Neuronal stem cell (in vitro differentiated cells): ENCODE measurements at regions not wholly inside any gene's neighbourhood (a gene's known extent, or its start where the extent isn't known, plus 50 kb on each side); places are given as distances from the start of the nearest gene placed in this dataset.

Experiments
- DNase-seq: peaks from one replicate; pipeline ENCODE4 v3.0.0-alpha.2; 2013; ENCODE audit warnings: low spot score
- H2AFZ ChIP-seq: one replicate; pipeline ENCODE4 v1.6.1; 2013; ENCODE audit warnings: mild to moderate bottlenecking, low read length, inconsistent platforms
- H2AK5ac ChIP-seq: 2 replicates; pipeline ENCODE4 v1.6.1; 2013; ENCODE audit warnings: low read depth, mild to moderate bottlenecking, inconsistent platforms, low read length, moderate library complexity, mixed read lengths
- H2BK120ac ChIP-seq: 2 replicates; pipeline ENCODE4 v1.6.1; 2013; ENCODE audit warnings: low read depth, mild to moderate bottlenecking, inconsistent platforms, low read length, moderate library complexity, mixed read lengths
- H2BK12ac ChIP-seq: one replicate; pipeline ENCODE4 v1.6.1; 2013; ENCODE audit warnings: low read length, inconsistent platforms
- H2BK15ac ChIP-seq: 2 replicates; pipeline ENCODE4 v1.6.1; 2013; ENCODE audit warnings: mild to moderate bottlenecking, low read length, inconsistent platforms, mixed read lengths
- H2BK5ac ChIP-seq: one replicate; pipeline ENCODE4 v1.6.1; 2013; ENCODE audit warnings: inconsistent platforms, mild to moderate bottlenecking, low read length, moderate library complexity
- H3K14ac ChIP-seq: one replicate; pipeline ENCODE4 v1.6.1; 2013; ENCODE audit warnings: low read length, inconsistent platforms
- H3K18ac ChIP-seq: 2 replicates; pipeline ENCODE4 v1.6.1; 2013; ENCODE audit warnings: low read length, inconsistent platforms
- H3K23ac ChIP-seq: 2 replicates; pipeline ENCODE4 v1.6.1; 2013; ENCODE audit warnings: low read depth, mild to moderate bottlenecking, mixed read lengths, low read length, inconsistent platforms; ENCODE audit not compliant: poor library complexity
- H3K27ac ChIP-seq: replicated peaks from 3 replicates; pipeline ENCODE4 v1.5.1; 2013; ENCODE audit warnings: low read length, inconsistent platforms
- H3K27me3 ChIP-seq, 3 experiments: 2 replicates each; pipeline ENCODE4 v1.6.1; 2013; ENCODE audit warnings: low read length in 3 of 3, mild to moderate bottlenecking in 2 of 3, inconsistent platforms in 1 of 3, low read depth in 1 of 3, mixed read lengths in 1 of 3, moderate library complexity in 1 of 3; ENCODE audit not compliant: control insufficient read depth in 3 of 3, insufficient read depth in 3 of 3
- H3K36me3 ChIP-seq, 2 donors: replicated peaks in 1 of 2; 2 replicates each; pipeline ENCODE4 v1.6.1; 2013; ENCODE audit warnings: low read length in 2 of 2; ENCODE audit not compliant: control insufficient read depth in 2 of 2, insufficient read depth in 2 of 2
- H3K4ac ChIP-seq: 2 replicates; pipeline ENCODE4 v1.6.1; 2013; ENCODE audit warnings: inconsistent platforms, mild to moderate bottlenecking, low read length, moderate library complexity
- H3K4me1 ChIP-seq, 2 donors: 1 replicate in 1 of 2; 2 replicates in 1 of 2; pipeline ENCODE4 v1.6.1; 2013; ENCODE audit warnings: low read length in 2 of 2, low read depth in 1 of 2; ENCODE audit not compliant: control insufficient read depth in 2 of 2, insufficient read depth in 1 of 2
- H3K4me2 ChIP-seq: one replicate; pipeline ENCODE4 v1.6.1; 2013; ENCODE audit warnings: mild to moderate bottlenecking, low read length, inconsistent platforms; ENCODE audit not compliant: insufficient read depth, poor library complexity, severe bottlenecking
- H3K4me3 ChIP-seq, 2 donors: 2 replicates each; pipeline ENCODE4 v1.5.1; 2013; ENCODE audit warnings: low read length in 2 of 2, mild to moderate bottlenecking in 2 of 2, inconsistent platforms in 1 of 2, moderate library complexity in 1 of 2
- H3K79me1 ChIP-seq: one replicate; pipeline ENCODE4 v1.6.1; 2013; ENCODE audit warnings: low read depth, mild to moderate bottlenecking, inconsistent platforms, low read length, moderate library complexity
- H3K9ac ChIP-seq: one replicate; pipeline ENCODE4 v1.6.1; 2013; ENCODE audit warnings: mild to moderate bottlenecking, low read depth, low read length, inconsistent platforms; ENCODE audit not compliant: poor library complexity
- H3K9me3 ChIP-seq, 2 donors: replicated peaks in 1 of 2; 2 replicates each; pipeline versions ENCODE3 to v1.6.1; 2013; ENCODE audit warnings: low read length in 2 of 2, mild to moderate bottlenecking in 2 of 2, inconsistent platforms in 1 of 2, low read depth in 1 of 2, mixed read lengths in 1 of 2, moderate library complexity in 1 of 2; ENCODE audit not compliant: control insufficient read depth in 2 of 2, insufficient read depth in 1 of 2
- H4K8ac ChIP-seq: one replicate; pipeline ENCODE4 v1.6.1; 2013; ENCODE audit warnings: low read depth, mild to moderate bottlenecking, inconsistent platforms, low read length, moderate library complexity
- H4K91ac ChIP-seq: one replicate; pipeline ENCODE4 v1.6.1; 2013; ENCODE audit warnings: low read length, low read depth, mild to moderate bottlenecking, inconsistent platforms; ENCODE audit not compliant: poor library complexity
- WGBS, 2 donors: extraction: QIAGEN DNeasy Blood & Tissue Kit; methylation state at CpG; one replicate each; pipeline ENCODE4 v1.1.7; 2013; ENCODE audit warnings: missing lambda C conversion rate in 2 of 2, mixed read lengths in 1 of 2; ENCODE audit not compliant: insufficient read length in 2 of 2, insufficient replicate concordance in 1 of 2; ENCODE audit errors: extremely low coverage in 2 of 2; 5-methylcytosine and 5-hydroxymethylcytosine counted together

GRCh38 chr1:157893686-157894085 lies 52.1 kb upstream of the CD5L start:
- peaks cover 0 to 2% of the 10 kb centered on the region in 2 donors for H3K9me3 ChIP-seq
- no peak for DNase-seq
- H2BK12ac ChIP-seq: no peak overlapping the region
- no peak overlapping the region for H3K4me3 ChIP-seq
- H4K91ac ChIP-seq: no peak overlapping the region
- no peak overlapping the region for H3K4ac ChIP-seq
- no peak overlapping the region for H3K23ac ChIP-seq
- H2BK15ac ChIP-seq: no peak overlapping the region
- H4K8ac ChIP-seq: no peak overlapping the region
- no peaks in the 10 kb centered on the region for H3K27me3 ChIP-seq
- no peaks in the 10 kb centered on the region for H3K4me1 ChIP-seq
- no peaks in the 10 kb centered on the region for H3K36me3 ChIP-seq
- no peak overlapping the region for H3K9ac ChIP-seq
- no peaks in the 10 kb centered on the region for H3K79me1 ChIP-seq
- no peak overlapping the region for H2BK5ac ChIP-seq
- no peak overlapping the region for H2AFZ ChIP-seq
- H3K18ac ChIP-seq: no peak overlapping the region
- H2AK5ac ChIP-seq: no peak overlapping the region
- H3K14ac ChIP-seq: no peak overlapping the region
- H2BK120ac ChIP-seq: no peak overlapping the region
- H3K27ac ChIP-seq: no peak overlapping the region
- no peak overlapping the region for H3K4me2 ChIP-seq

GRCh38 chr1:157894613-157895165 lies 53.1 kb upstream of the CD5L start:
- Histone ChIP-seq H3K4me1 (no peaks in the 10 kb centered on the region), H2AK5ac (no peak overlapping the region), H3K9me3 (peaks cover 0 to 2% of the 10 kb centered on the region in 2 donors), H2AFZ (no peak overlapping the region), H2BK12ac (no peak overlapping the region), H3K18ac (no peak overlapping the region), H3K4ac (no peak overlapping the region), H4K8ac (no peak overlapping the region), H2BK15ac (no peak overlapping the region), H3K4me2 (no peak overlapping the region), H2BK120ac (no peak overlapping the region), H3K27me3 (no peaks in the 10 kb centered on the region), H3K4me3 (no peak overlapping the region), H3K27ac (no peak overlapping the region), H3K23ac (no peak overlapping the region), H3K79me1 (no peaks in the 10 kb centered on the region), H3K9ac (no peak overlapping the region), H2BK5ac (no peak overlapping the region), H4K91ac (no peak overlapping the region), H3K36me3 (no peaks in the 10 kb centered on the region), H3K14ac (no peak overlapping the region)
- no CpG with 5 or more reads among the region's 5 CpGs for WGBS, 2 donors
- DNase-seq: no peak

- Histone ChIP-seq H3K9me3 (peaks cover 0 to 6% of the 10 kb centered on the region in 2 donors), H4K91ac (no peak overlapping the region), H2AFZ (no peak overlapping the region), H3K27ac (no peak overlapping the region), H2AK5ac (no peak overlapping the region), H2BK12ac (no peak overlapping the region), H3K36me3 (no peaks in the 10 kb centered on the region), H3K23ac (no peak overlapping the region), H3K79me1 (no peaks in the 10 kb centered on the region), H4K8ac (no peak overlapping the region), H3K14ac (no peak overlapping the region), H3K4ac (no peak overlapping the region), H3K18ac (no peak overlapping the region), H3K4me1 (no peaks in the 10 kb centered on the region), H3K4me3 (no peak overlapping the region), H2BK5ac (no peak overlapping the region), H2BK15ac (no peak overlapping the region), H3K27me3 (no peaks in the 10 kb centered on the region), H2BK120ac (no peak overlapping the region), H3K9ac (no peak overlapping the region), H3K4me2 (no peak overlapping the region)
- DNase-seq: no peak
- no CpG with 5 or more reads among the region's 1 CpG for WGBS, 2 donors
Measured at GRCh38 chr1:157910270-157910669, 68.7 kb upstream of the CD5L start.

GRCh38 chr1:157915859-157916258 lies 74.3 kb upstream of the CD5L start:
- Histone ChIP-seq H2BK15ac (no peak overlapping the region), H2BK120ac (no peak overlapping the region), H3K4me1 (no peaks in the 10 kb centered on the region), H3K4ac (no peak overlapping the region), H4K8ac (no peak overlapping the region), H3K27ac (no peak overlapping the region), H3K23ac (no peak overlapping the region), H2BK12ac (no peak overlapping the region), H3K14ac (no peak overlapping the region), H3K4me2 (no peak overlapping the region), H3K79me1 (no peaks in the 10 kb centered on the region), H4K91ac (no peak overlapping the region), H2AK5ac (no peak overlapping the region), H3K9ac (no peak overlapping the region), H3K36me3 (peaks cover 0 to 1% of the 10 kb centered on the region in 2 donors), H2AFZ (no peak overlapping the region), H3K18ac (no peak overlapping the region), H3K27me3 (no peaks in the 10 kb centered on the region), H3K9me3 (peaks cover 0 to 2% of the 10 kb centered on the region in 2 donors), H2BK5ac (no peak overlapping the region), H3K4me3 (no peak overlapping the region)
- no peak for DNase-seq
- WGBS, 2 donors: no CpG with 5 or more reads among the region's 3 CpGs
